ENCODE measurements at regions not wholly inside any gene's neighbourhood (a gene's known extent, or its start where the extent isn't known, plus 50 kb on each side); places are given as distances from the start of the nearest gene placed in this dataset.

GRCh38 chr2:38432820-38433606 is 55.9 kb upstream of the ATL2 start:
- TF ChIP-seq CTCF (IDR thresholded peaks at IDR 0.05) (no peak), POLR2A (IDR thresholded peaks at IDR 0.05) (no peak), EP300 (IDR thresholded peaks at IDR 0.05) (no peak), POLR2AphosphoS5 (IDR thresholded peaks at IDR 0.05) (no peak)

Measured in stomach (tissue), 4 donors.